B cell (primary cell): ENCODE measurements at regions not wholly inside any gene's neighbourhood (a gene's known extent, or its start where the extent isn't known, plus 50 kb on each side); places are given as distances from the start of the nearest gene placed in this dataset.

Experiments
- ATAC-seq: fragments of 200-7000 bp; cut with Tn5 transposase; one replicate; pipeline ENCODE4 v1.10.0; 2021; ENCODE audit warnings: low read depth, mild to moderate bottlenecking, moderate number of reproducible peaks, moderate library complexity
- CTCF ChIA-PET: fragments of 350-600 bp; sonication (Branson Sonifier 250); formaldehyde crosslinking; loops from one replicate; lab custom pipeline; 2021; ENCODE audit warnings: antibody characterized with exemption, inconsistent platforms; lab: Charles Lee
- POLR2A ChIA-PET: fragments of 350-600 bp; sonication (Branson Sonifier 250); formaldehyde crosslinking; loops from one replicate; lab custom pipeline; 2021; ENCODE audit warnings: antibody characterized with exemption; lab: Charles Lee
- DNase-seq: peaks from one replicate; pipeline ENCODE4 v3.0.0; 2013
- H2AFZ ChIP-seq: 2 replicates; pipeline ENCODE4 v1.6.1; 2012; ENCODE audit warnings: mild to moderate bottlenecking, low read depth, low read length; ENCODE audit not compliant: insufficient read depth, poor library complexity, severe bottlenecking
- H3K27ac ChIP-seq, 2 donors: 1 replicate in 1 of 2; 2 replicates in 1 of 2; pipeline ENCODE4 v1.5.1; 2012 to 2013; ENCODE audit warnings: low read length in 2 of 2, mild to moderate bottlenecking in 2 of 2, moderate library complexity in 1 of 2
- H3K27me3 ChIP-seq, 4 experiments: fragments of 200-600 bp in 1 of 4; sonication (generic) in 1 of 4; replicated peaks in 1 of 4; 1 replicate in 2 of 4; 2 replicates in 2 of 4; pipeline versions ENCODE4 v1.6.1 to v1.7.0; 2013 to 2016; ENCODE audit warnings: low read length in 3 of 4, mild to moderate bottlenecking in 2 of 4, mixed read lengths in 1 of 4, moderate library complexity in 1 of 4; ENCODE audit not compliant: insufficient read depth in 4 of 4, control insufficient read depth in 3 of 4; ENCODE audit errors: control extremely low read depth in 1 of 4
- H3K36me3 ChIP-seq, 2 experiments: replicated peaks in 1 of 2; 1 replicate in 1 of 2; 2 replicates in 1 of 2; pipeline versions ENCODE4 v1.6.1 to v1.7.1; 2013; ENCODE audit warnings: low read length in 1 of 2; ENCODE audit not compliant: insufficient read depth in 2 of 2, control insufficient read depth in 1 of 2; ENCODE audit errors: control extremely low read depth in 1 of 2, extremely low read depth in 1 of 2
- H3K4me1 ChIP-seq, 2 donors: fragments of 200-600 bp in 1 of 2; sonication (generic) in 1 of 2; 1 replicate in 1 of 2; 2 replicates in 1 of 2; pipeline versions ENCODE4 v1.5.1 to v1.6.1; 2013 to 2017; ENCODE audit warnings: low read length in 2 of 2; ENCODE audit not compliant: control insufficient read depth in 2 of 2, insufficient read depth in 2 of 2
- H3K4me2 ChIP-seq: replicated peaks from 2 replicates; pipeline ENCODE3; 2012; ENCODE audit warnings: mild to moderate bottlenecking, low read depth, low read length; ENCODE audit not compliant: poor library complexity, severe bottlenecking
- H3K4me3 ChIP-seq, 5 experiments: fragments of 200-600 bp in 1 of 5; sonication (generic) in 1 of 5; 1 replicate in 3 of 5; 2 replicates in 2 of 5; pipeline versions ENCODE4 v1.5.1 to v1.7.0; 2011 to 2016; ENCODE audit warnings: low read length in 4 of 5, mild to moderate bottlenecking in 4 of 5, low read depth in 2 of 5, control low read depth in 1 of 5, moderate library complexity in 1 of 5; ENCODE audit not compliant: insufficient read depth in 1 of 5; ENCODE audit errors: control extremely low read depth in 1 of 5, extremely low read depth in 1 of 5
- H3K79me2 ChIP-seq: fragments of 200-600 bp; sonication (generic); one replicate; pipeline ENCODE4 v1.6.0; 2016; ENCODE audit warnings: low read length; ENCODE audit not compliant: control insufficient read depth, insufficient read depth
- H3K9ac ChIP-seq: fragments of 200-600 bp; sonication (generic); 2 replicates; pipeline ENCODE4 v1.6.1; 2017; ENCODE audit warnings: mild to moderate bottlenecking, low read length, moderate library complexity
- H3K9me3 ChIP-seq, 3 donors: one replicate each; pipeline versions ENCODE4 v1.6.1 to v1.7.1; 2013; ENCODE audit warnings: low read length in 2 of 3; ENCODE audit not compliant: control insufficient read depth in 2 of 3, insufficient read depth in 1 of 3; ENCODE audit errors: control extremely low read depth in 1 of 3
- H4K20me1 ChIP-seq: 2 replicates; pipeline ENCODE4 v1.6.0; 2012; ENCODE audit warnings: mild to moderate bottlenecking, low read length; ENCODE audit not compliant: insufficient read depth, control insufficient read depth, poor library complexity, severe bottlenecking
- H3K27ac Mint-ChIP-seq: one replicate; pipeline ENCODE4 v1.8.0; 2021; ENCODE audit warnings: mixed read lengths
- H3K27me3 Mint-ChIP-seq: one replicate; pipeline ENCODE4 v1.8.0; 2021; ENCODE audit warnings: mixed read lengths
- H3K4me1 Mint-ChIP-seq: one replicate; pipeline ENCODE4 v1.8.0; 2021; ENCODE audit warnings: mixed read lengths
- H3K4me3 Mint-ChIP-seq: one replicate; pipeline ENCODE4 v1.8.0; 2021; ENCODE audit warnings: mixed read lengths
- H3K9me3 Mint-ChIP-seq: one replicate; pipeline ENCODE4 v1.8.0; 2022; ENCODE audit warnings: mixed read lengths; ENCODE audit not compliant: insufficient read depth
- CTCF ChIP-seq: fragments of 200-600 bp; IDR thresholded peaks from one replicate; pipeline ENCODE4 v1.8.0; 2022; ENCODE audit warnings: antibody characterized with exemption, mild to moderate bottlenecking
- EZH2 ChIP-seq: IDR thresholded peaks from 2 replicates; pipeline ENCODE4 v1.6.1; 2012; ENCODE audit warnings: borderline replicate concordance, low read depth, mild to moderate bottlenecking, moderate library complexity, low read length; ENCODE audit not compliant: insufficient read depth, poor library complexity, severe bottlenecking
- WGBS: methylation state at CpG from one replicate; pipeline ENCODE4 v1.1.5; 2013; ENCODE audit warnings: missing lambda C conversion rate; ENCODE audit not compliant: insufficient coverage; 5-methylcytosine and 5-hydroxymethylcytosine counted together
- intact Hi-C: fragments of 100-400 bp; cut with micrococcal nuclease; formaldehyde crosslinking; loops from one replicate; pipeline ENCODE4 v1.10.0; 2022

DNA sequence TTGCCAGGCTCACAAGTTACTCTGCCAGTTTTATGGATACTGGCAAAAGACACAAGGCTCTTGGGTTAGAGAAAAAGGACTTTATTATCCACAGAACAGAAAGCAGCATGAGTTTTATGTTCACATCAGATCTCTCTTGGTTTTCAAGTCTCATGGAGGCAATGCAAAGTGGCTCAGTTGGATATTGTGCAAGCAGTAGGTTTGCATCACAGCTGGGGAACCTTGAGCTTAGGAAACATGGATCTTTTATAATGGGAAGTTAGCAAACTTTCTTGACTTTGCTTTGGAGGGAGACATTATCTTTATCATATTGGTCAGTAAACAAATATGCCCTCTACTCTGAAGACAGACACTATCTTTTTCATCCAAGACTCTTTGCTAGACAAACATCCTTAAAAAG, 109.2 kb upstream of the GRPR start:
- no peaks in the 10 kb centered on the region for H3K9me3 ChIP-seq
- no peak for TF ChIP-seq EZH2
- no peak for TF ChIP-seq CTCF
- intact Hi-C loops = no loop called here
- no peaks in the 10 kb centered on the region for H3K79me2 ChIP-seq
- POLR2A ChIA-PET = no interaction called here
- no peak overlapping the region for H3K9ac ChIP-seq
- H2AFZ ChIP-seq = no peak overlapping the region
- no peak overlapping the region for H3K4me3 ChIP-seq
- H3K4me2 ChIP-seq = no peak overlapping the region
- H3K36me3 ChIP-seq = no peaks in the 10 kb centered on the region
- H3K27ac ChIP-seq = no peak overlapping the region
- Mint-ChIP-seq H3K27ac (no peak overlapping the region), H3K4me3 (no peak overlapping the region), H3K27me3 (no peaks in the 10 kb centered on the region), H3K9me3 (no peaks in the 10 kb centered on the region), H3K4me1 (no peaks in the 10 kb centered on the region)
- H3K4me1 ChIP-seq = no peaks in the 10 kb centered on the region
- H4K20me1 ChIP-seq = no peaks in the 10 kb centered on the region
- CTCF ChIA-PET = no interaction called here
- ATAC-seq = no peak
- no peaks in the 10 kb centered on the region for H3K27me3 ChIP-seq
- DNase-seq = no peak

GRCh38 chrX:16012250-16012649, 111.1 kb upstream of the GRPR start:
- ATAC-seq = no peak
- ChIA-PET CTCF (no interaction called here), POLR2A (no interaction called here)
- H3K4me2 ChIP-seq = no peak overlapping the region
- Mint-ChIP-seq H3K4me3 (no peak overlapping the region), H3K9me3 (no peaks in the 10 kb centered on the region), H3K27ac (no peak overlapping the region), H3K27me3 (no peaks in the 10 kb centered on the region), H3K4me1 (no peaks in the 10 kb centered on the region)
- no peaks in the 10 kb centered on the region for H3K9me3 ChIP-seq
- H3K36me3 ChIP-seq = no peaks in the 10 kb centered on the region
- H4K20me1 ChIP-seq = no peaks in the 10 kb centered on the region
- H3K9ac ChIP-seq = no peak overlapping the region
- no peak for DNase-seq
- no peak overlapping the region for H3K27ac ChIP-seq
- no peak overlapping the region for H3K4me3 ChIP-seq
- intact Hi-C loops = no loop called here
- no peaks in the 10 kb centered on the region for H3K79me2 ChIP-seq
- no peaks in the 10 kb centered on the region for H3K27me3 ChIP-seq
- TF ChIP-seq CTCF (no peak), EZH2 (no peak)
- H3K4me1 ChIP-seq = no peaks in the 10 kb centered on the region
- WGBS = no CpG with 5 or more reads among the region's 1 CpG
- H2AFZ ChIP-seq = no peak overlapping the region
